NB4 (cell line): ENCODE measurements at regions not wholly inside any gene's neighbourhood (a gene's known extent, or its start where the extent isn't known, plus 50 kb on each side); places are given as distances from the start of the nearest gene placed in this dataset.

Experiments
- DNase-seq: peaks from one replicate; pipeline ENCODE4 v3.0.0; 2010; ENCODE audit warnings: low read depth
- H3K4me3 ChIP-seq: one replicate; pipeline ENCODE4 v1.5.1; 2011; ENCODE audit warnings: mild to moderate bottlenecking, low read depth, low read length, moderate library complexity
- CTCF ChIP-seq: IDR thresholded peaks from one replicate; pipeline ENCODE4 v1.5.1; 2012; ENCODE audit warnings: low read depth, low read length
- MAX ChIP-seq: IDR thresholded peaks from 2 replicates; pipeline ENCODE4 v1.6.1; 2011; ENCODE audit warnings: low read depth, low read length
- MYC ChIP-seq: IDR thresholded peaks from 2 replicates; pipeline ENCODE4 v1.6.1; 2011; ENCODE audit warnings: low read depth, low read length
- POLR2A ChIP-seq: IDR thresholded peaks from 2 replicates; pipeline ENCODE4 v1.6.1; 2011; ENCODE audit warnings: mild to moderate bottlenecking; ENCODE audit not compliant: insufficient read length; ENCODE audit errors: extremely low read depth

GRCh38 chrX:10856797-10857196 is 236.4 kb upstream of the MID1 start:
- DNase-seq = no peak
- no peak overlapping the region for H3K4me3 ChIP-seq
- no peak for TF ChIP-seq MYC
- no peak for TF ChIP-seq CTCF
- TF ChIP-seq MAX = no peak
- TF ChIP-seq POLR2A = no peak

- no peak overlapping the region for H3K4me3 ChIP-seq
- peak; percentile 0 for DNase-seq
- TF ChIP-seq MAX (no peak), MYC (no peak), CTCF (no peak), POLR2A (no peak)
These were observed 239.0 kb upstream of the MID1 start for GRCh38 chrX:10859353-10859752.

GRCh38 chrX:10875995-10876394 is 235.1 kb upstream of the HCCS start:
- peak; percentile 2 for DNase-seq
- TF ChIP-seq CTCF = no peak
- TF ChIP-seq MAX = no peak
- no peak overlapping the region for H3K4me3 ChIP-seq

GRCh38 chrX:10882484-10882883 is 228.6 kb upstream of the HCCS start:
- no peak for DNase-seq
- no peak overlapping the region for H3K4me3 ChIP-seq
- TF ChIP-seq MAX (no peak), CTCF (no peak), MYC (no peak), POLR2A (no peak)

- no peak for DNase-seq
- TF ChIP-seq MYC (no peak), MAX (no peak), CTCF (no peak), POLR2A (no peak)
- H3K4me3 ChIP-seq = no peak overlapping the region
These were observed 226.9 kb upstream of the HCCS start for GRCh38 chrX:10884246-10884645.
